ENCODE measurements at regions not wholly inside any gene's neighbourhood (a gene's known extent, or its start where the extent isn't known, plus 50 kb on each side); places are given as distances from the start of the nearest gene placed in this dataset.

DNA sequence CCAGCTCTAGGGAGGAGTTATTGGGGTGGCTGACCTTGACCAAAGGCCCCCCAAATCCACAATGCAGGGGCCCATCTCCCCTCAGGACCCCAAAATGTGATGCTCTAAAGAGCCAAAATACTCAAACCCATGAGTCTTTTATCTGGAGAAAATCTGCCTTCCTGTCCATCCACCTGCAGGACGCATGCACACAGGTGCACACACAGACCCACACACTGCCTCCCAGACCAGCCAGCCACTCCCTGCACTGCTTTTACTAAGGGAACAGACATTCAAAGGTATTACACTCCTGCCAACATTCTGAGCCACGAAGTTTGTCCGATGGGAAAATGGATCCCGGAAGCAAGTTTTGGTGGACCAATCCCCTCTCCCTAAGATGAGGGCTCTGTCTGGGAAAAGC is 76.1 kb upstream of the CDH5 start:
- in situ Hi-C loops (cut with MboI; ENCODE audit: low sequenced_read_pairs): no loop called here

DNA sequence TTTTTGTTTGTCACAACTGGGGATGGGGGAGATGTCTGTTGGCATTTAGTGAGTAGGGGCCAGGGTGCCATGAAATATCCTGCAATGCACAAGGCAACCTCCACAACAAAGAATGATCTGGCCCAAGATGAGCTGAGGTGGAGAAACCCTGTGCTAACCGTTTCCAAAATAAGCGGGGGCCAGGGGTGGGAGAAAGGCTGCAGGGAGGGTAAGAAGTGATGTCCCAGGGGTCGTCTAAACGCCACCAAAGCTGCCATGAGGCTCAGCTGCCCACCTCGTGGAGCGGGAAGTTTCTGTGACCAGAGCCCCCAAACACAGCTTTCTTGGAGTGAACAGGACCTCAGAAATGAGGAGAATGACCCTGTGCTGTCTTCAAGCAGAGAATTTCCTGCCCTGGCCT is 76.5 kb upstream of the CDH5 start:
- in situ Hi-C loops (cut with MboI; ENCODE audit: low sequenced_read_pairs): no loop called here

DNA sequence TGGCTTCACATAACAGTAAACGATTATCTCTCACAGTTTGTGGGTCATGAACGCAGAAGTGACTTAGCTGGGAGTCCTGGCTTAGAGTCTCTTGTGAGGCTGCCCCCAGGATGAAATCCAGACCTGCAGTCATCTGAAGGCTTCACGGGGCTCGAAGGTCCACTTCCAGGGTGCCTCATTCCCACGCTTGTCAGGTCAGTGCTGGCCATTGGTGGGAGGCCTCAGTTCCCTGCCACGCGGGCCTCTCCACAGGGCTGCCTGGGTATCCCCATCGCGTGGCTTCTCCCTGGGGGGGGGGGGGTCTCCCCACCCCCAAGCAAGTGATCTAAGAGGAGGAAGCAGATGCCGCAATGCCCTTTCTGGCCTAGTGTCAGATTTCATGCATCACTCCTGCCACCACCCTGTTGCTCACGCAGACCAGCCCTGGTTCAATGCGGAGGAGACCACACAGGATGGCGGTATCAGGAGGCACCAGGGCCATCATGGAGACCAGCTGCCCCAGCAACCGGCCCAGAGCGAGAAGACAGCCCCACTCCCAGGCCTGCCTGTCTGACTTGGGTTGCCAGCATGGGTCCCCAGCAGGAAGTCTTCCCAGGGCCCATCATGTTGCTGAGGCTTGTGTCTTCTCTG is 77.3 kb upstream of the CDH5 start:
- in situ Hi-C loops (cut with MboI; ENCODE audit: low sequenced_read_pairs): no loop called here

DNA sequence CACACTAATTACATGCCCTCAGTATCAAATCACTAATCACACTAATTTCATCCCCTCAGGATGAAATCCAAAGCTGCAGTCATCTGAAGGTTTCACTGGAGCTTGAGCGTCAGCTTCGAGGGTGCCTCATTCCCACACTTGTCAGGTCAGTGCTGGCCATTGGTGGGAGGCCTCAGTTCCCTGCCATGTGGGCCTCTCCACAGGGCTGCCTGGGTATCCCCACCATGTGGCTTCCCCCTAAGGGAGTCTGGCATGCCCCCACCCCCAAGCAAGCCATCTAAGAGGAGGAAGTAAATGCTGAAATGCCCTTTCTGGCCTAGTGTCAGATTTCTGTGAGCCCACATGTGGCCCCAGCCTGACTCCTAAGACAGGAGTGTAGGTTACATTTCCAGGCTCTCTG is 78.6 kb upstream of the CDH5 start:
- in situ Hi-C loops (cut with MboI; ENCODE audit: low sequenced_read_pairs): no loop called here

DNA sequence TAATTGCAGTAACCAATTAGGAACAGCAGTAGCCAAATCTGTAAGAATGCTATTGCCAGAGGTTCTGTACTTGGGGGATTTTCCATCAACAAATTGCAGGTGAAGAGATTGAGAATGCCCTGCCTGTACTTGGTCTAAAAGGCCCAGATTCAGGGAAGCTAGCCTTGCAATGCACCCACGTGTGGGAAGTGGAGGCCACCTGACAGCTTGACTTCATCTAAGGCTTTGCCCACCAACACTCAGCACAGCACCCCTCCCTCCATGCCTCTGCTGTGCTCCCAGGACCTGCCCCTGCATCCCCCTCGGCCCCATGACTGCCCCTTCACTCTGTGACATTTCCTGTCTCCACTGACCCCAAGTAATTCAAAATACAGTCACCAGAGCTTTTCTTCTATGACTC is 79.1 kb upstream of the CDH5 start:
- in situ Hi-C loops (cut with MboI; ENCODE audit: low sequenced_read_pairs): no loop called here

DNA sequence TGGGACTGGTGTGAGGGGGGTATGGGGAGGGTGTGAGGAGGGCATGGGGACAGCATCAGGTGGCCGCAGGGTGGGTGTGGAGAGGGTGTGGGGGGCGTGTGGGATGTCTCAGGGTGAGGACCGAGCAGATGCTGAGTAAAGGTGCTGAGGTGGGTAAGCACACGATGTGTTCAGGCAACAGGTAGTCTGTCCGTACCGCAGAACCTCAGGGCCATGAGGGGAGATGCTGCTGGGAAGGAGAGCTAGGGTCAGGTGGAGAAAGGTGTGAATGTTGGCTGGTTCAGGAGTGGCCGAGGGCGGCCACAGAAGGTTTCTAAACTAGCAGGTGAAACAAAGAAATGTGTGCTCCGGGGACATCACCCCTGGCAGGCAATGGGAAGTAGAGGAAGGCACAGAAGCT is 80.0 kb upstream of the CDH5 start:
- in situ Hi-C loops (cut with MboI; ENCODE audit: low sequenced_read_pairs): no loop called here

DNA sequence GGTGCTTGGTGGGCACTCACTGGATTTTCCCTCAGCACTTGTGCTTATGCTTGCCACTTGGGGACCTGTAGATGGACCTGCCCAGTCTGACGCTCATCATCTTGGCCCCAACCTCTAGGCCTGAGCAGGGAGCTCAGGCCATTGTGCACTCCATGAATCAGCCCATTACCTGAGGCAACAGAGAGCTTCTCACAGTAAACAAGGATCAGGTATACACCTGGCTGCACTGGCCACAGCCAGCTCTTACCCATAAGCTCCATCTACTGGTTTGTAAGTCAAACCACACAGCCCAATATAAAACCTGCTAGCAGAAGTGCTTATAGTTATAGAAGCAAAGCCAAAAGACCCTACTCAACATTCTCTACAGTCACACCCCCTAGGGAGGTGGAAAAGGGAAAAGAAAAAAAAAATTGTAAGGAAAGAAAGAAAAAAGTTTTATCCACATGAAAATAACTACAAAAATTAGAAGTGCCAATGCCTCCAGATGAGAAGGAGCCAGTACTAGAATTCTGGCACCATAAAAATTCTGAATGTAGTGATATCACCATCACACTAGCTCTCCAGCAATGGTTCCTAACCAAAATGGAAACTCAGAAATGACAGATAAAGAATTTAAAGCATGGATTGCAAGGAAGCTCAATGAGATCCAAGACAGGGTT is 87.8 kb upstream of the CDH5 start:
- in situ Hi-C loops (cut with MboI; ENCODE audit: low sequenced_read_pairs): no loop called here

DNA sequence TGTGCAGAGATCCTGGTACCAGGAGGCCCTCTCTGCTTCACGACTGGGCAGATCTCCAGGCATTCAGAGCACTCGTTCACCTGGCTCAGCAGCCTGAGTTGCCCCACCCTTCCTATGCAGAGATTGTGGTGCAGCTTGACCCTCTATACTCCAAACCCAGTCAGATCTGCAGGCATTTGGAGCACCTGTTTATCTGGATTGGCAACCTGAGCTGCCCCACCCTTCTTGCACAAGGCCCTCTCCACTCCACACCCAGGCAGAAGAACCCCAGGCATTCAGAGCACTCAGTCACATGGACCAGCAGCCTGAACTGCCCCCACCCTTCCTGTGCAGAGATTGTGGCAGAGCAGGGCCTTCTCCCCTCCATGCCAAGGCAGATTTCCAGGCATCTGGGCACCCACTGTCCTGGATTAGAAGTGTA is 88.4 kb upstream of the CDH5 start:
- in situ Hi-C loops (cut with MboI; ENCODE audit: low sequenced_read_pairs): no loop called here

DNA sequence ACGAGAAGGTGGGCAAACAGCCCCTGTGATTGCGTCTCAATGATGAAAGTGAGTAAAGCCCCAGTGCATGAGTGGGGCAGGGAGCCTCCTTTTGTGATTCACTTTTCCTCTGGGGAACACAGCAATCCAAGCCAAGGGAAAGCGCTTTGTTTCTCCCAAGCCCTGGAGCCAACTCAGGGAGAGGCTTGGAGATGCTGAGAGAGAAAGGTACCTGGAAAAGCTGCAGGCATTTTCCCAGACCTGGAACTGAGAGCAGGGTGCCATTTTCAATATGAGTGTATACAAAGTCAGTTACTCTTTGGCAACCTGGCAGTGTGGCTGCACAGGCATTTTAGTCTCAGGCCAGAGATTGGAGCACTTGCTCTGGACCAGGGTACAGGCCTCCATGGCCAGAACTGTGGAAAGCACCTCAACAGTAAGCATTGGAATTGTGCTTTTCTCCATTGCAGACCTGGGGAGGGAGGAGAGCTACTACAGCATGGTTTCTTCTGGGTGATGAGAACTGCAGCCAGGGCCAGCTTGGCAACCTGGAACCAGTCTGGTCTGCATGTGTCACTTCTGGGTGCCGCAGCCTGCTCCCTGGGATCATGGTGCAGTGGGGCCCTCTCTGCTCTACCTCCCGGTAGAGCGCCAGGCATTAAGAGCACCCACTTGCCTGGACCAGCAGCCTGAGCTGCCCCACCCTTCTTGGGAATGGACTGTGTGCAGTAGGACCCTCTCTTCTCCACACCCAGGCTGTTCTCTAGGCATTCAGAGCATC is 89.0 kb upstream of the CDH5 start:
- in situ Hi-C loops (cut with MboI; ENCODE audit: low sequenced_read_pairs): no loop called here

DNA sequence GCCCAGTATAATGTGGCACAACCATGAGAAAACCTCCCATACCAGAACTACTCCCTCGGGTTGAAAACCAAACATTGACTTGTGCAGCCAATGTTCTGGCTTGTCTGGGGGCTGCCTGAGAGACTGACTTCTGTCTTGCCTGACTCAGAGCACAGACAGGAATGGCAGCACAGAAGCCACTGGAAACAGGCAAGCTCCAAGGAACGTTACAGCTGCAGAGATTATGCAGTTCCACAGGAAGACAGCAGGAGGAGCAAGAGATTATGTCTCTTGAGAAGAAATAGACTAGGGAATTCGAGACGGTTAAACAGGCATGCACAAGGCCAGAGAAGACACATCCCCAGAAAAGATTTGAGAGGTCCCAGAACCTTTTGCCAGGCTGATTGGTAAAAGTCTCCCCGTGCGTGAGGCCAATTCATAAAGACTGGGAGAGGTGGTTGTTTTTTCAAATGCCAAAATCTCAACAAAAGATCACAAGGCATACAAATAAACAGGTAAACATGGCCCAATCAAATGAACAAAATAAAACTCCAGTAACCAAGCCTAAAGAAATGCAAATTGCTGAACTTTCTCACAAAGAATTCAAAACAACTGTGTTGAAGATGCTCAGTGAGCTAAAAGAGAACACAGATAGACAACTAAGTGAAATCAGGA is 90.6 kb upstream of the CDH5 start:
- in situ Hi-C loops (cut with MboI; ENCODE audit: low sequenced_read_pairs): no loop called here

DNA sequence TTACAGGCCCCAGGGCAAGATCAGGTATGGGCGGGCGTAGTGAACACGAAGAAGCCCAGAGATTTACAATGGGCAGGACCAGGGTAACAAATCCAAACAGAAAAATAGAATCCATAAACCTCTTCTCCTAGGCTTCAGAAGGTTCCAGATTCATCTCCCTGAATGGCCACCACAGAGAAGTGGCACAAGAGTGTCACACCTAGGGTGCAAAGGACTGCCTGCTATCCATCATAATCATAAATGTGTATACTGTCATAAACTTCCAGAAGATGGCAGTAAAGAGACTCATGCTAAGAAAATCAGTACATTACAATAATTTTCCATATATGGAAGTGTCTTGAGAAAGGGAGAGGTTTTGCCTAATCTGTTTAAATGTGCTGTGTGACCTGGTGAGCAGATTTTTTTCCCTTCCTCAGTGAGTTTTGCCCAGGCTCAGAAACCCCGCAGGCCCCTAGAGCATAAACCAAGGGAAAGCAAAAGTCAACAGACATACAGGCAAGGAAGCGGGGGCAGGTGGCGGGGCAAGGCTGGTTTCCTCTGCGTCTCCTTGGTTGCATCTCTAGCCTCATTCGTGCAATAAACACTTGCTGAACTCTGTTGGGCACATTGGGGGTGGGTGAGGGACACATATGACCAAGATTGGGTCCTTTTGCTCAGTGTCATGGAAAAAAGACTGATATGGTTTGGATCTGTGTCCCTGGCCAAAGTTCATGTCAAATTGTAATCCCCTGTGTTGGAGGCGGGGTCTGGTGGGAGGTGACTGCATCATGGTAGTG is 92.0 kb upstream of the CDH5 start:
- in situ Hi-C loops (cut with MboI; ENCODE audit: low sequenced_read_pairs): loop anchor here (25.0 kb wide), 1 partner anchor 562 kb away; no protein-coding TSS in a partner anchor

DNA sequence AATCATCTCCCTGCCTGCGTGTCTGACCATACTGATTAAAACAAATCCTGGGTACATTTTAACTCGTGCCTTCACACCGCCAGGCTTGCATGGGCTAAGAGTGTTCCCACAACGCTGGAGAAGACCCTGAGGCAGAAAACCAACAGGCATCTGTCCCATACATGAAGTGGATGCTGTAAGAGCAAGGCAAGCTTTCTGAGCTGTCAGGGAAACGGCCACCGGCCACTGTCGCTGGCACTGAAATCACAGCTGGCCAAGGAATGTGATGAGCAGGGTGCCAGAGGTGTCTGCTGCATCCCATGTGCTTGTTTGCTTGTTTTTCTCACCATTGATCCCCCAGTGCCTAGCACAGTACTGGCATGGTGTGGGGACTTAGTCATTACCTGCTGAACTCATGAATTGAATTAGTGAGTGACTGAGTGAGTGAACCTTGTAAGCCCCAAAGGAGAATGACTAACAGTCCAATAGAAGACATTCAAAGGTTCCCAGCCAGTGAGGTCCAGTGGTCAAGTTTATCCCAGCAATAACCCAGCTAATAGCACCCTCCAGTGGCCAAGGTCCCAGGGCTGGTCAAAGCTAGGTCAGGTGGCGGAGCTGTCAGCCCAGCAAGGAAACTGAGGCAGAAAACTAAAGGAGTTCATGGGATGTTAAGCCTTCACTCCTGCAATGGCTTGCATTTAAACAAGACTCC is 92.7 kb upstream of the CDH5 start:
- in situ Hi-C loops (cut with MboI; ENCODE audit: low sequenced_read_pairs): loop anchor here (25.0 kb wide), 1 partner anchor 561 kb away; no protein-coding TSS in a partner anchor

DNA sequence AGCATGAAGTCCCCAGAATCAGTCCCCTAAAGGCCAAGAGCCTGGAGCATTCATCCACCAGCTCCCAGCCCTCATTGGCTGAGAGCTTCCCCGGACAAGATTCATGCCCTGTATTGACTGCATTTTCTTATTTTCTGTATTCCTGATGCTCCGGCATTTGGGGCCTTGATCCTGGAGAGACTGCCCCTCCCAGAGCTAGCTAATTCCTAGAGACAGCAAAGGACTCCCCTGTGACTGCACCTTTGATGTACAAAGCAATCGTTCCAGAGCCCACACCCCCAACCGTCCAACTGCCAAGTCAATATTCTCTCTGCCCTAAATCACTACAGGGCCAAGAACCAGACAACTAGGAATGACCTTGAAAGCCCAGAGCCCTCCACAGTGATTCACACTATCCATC is 93.4 kb upstream of the CDH5 start:
- in situ Hi-C loops (cut with MboI; ENCODE audit: low sequenced_read_pairs): loop anchor here (25.0 kb wide), 1 partner anchor 561 kb away; no protein-coding TSS in a partner anchor

DNA sequence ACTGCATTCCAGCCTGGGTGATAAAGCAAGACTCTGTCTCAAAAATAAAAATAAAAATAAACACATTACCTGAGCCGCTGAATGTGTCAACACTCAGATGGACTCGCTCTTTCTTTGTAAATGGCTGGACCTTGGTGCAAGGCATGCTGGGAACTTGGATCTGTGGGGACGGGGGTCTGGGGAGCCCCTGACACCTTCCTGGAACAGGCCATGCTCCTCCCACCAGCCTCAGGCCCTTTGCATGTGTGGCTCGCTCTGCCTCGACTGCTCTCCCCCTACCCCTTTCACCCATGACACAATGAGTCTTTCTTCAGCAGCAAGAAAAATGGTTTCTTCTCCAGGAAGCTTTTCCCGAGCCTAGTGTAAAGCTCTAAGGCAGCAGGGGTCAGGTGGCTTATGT is 94.0 kb upstream of the CDH5 start:
- in situ Hi-C loops (cut with MboI; ENCODE audit: low sequenced_read_pairs): loop anchor here (25.0 kb wide), 1 partner anchor 560 kb away; no protein-coding TSS in a partner anchor

DNA sequence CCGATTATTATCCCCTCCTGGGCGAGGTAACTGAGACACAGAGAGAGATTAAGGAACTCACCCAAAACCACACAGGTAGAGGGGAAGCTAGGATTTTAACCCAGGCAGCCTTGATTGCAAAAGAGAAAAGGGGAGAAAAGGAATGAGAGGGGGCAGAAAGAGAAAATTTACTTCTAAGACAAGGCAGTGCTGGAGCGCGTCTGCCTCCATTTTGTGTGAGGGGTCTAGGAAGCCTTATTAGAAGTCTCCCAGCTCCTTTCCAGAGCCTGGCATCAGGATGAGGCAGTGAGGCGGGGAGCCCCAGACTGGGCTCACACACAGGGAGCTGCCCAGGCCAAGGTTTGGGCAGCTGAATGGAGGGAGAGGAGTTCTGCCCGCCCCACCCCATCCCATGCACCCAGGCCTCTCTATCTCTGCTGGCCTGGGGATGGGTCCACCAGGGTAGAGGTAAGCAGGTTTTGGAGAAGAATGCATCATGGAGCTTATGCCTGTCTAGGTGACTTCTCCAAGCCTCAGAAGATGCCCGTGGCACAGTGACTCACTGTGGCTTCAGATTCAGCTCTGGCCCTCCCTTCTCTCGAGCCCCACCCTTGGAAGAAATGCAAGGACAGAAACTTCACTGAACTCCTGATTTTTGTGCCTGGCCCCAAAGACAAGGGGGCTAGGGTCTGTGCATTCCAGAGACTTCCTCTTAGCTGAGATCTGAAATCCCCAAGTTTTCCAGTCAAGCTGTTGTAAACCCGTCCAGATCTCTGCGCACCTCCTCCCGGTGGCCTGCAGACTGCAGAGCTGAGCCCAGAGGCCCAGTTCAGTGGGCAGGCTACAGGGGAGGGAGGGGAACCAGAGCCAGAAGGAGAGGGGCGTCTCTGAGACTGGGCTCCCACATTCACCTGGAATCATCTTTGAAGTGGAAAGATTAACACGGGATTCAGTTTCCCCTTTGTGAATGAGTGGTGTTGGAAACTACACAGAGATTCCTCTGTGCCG is 95.1 kb upstream of the CDH5 start:
- in situ Hi-C loops (cut with MboI; ENCODE audit: low sequenced_read_pairs): loop anchor here (25.0 kb wide), 1 partner anchor 559 kb away; no protein-coding TSS in a partner anchor

DNA sequence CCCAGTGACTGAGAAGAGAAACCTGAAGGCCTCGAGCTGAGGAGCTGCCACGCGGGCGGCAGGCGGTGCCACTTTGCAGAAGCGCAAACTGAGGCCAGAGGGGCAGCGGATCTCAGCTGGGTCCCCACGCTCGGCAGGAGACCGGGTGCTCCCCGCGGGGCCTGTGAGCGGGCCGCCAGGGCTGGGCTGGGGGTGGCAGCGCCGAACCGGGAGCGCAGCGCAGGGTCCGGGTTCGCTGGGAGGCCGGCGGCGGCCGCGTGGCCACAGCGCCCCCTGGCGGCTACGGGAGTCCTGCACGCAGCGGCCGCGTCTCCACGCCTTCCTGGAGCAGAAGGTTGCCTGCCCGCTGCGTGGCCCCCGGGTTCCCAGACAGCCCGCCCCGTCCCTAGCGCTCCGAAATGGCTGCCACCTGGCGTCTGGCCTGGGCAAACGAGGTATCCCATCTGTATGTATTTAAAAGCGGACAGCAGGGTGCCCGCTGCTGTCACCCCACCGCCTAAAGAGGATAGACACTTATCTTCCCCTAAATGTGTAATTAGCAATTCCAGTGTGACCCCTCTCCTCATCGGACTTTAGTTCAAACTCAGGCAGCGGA is 96.1 kb upstream of the CDH5 start:
- in situ Hi-C loops (cut with MboI; ENCODE audit: low sequenced_read_pairs): loop anchor here (25.0 kb wide), 1 partner anchor 558 kb away; no protein-coding TSS in a partner anchor

DNA sequence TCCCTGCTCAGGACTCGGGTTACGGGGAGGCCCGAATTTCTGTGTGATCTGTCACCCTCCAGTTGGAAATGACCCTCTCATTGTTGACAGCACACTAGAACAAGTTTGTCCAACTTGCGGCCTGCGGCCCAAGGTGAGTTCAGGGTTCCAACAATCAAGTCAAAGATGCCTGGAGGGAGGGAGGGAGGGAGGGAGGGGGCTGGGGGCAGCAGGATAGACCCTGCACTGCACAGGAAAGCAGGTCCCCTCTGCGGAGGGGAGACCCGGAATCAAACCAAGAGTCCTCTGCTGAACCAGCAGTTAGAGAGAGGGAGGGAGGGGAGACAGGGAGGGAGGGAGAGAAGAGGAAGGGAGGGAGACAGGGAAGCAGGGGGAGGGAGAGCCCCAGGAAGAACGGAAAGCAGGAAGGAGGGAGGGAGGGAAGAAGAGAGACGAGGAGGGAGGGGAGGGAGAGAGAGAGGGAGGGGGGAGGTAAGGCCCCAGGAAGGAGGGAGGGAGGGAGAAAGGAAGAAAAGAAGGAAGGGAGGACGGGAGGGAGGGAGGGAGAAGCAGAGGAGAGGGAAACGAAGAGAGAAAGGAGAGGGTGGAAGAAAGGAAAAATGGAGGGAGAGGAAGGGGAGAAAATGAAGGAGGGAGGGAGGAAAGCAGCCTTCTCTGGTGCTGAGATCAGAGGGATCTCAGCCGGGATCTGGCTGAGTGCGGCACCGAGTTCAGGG is 96.7 kb upstream of the CDH5 start:
- in situ Hi-C loops (cut with MboI; ENCODE audit: low sequenced_read_pairs): loop anchor here (25.0 kb wide), 1 partner anchor 557 kb away; no protein-coding TSS in a partner anchor

All from HL-60/S4 treated with retinoic acid at 250 ng/mL for 4 days and 3 days (cell line).